Hepatocyte (in vitro differentiated cells): ENCODE measurements at regions not wholly inside any gene's neighbourhood (a gene's known extent, or its start where the extent isn't known, plus 50 kb on each side); places are given as distances from the start of the nearest gene placed in this dataset.

Source experiments
- CTCF ChIP-seq: fragments of 200-600 bp; sonication (generic); IDR thresholded peaks from 2 replicates; pipeline ENCODE4 v1.5.1; 2016; ENCODE audit warnings: antibody characterized with exemption, mild to moderate bottlenecking; ENCODE audit not compliant: poor library complexity
- EZH2phosphoT487 ChIP-seq: fragments of 200-600 bp; sonication (generic); IDR thresholded peaks from one replicate; pipeline ENCODE4 v1.6.1; 2018; ENCODE audit warnings: antibody characterized with exemption, mild to moderate bottlenecking, low read depth, moderate library complexity; ENCODE audit not compliant: unreplicated experiment, severe bottlenecking

- TF ChIP-seq CTCF (no peak), EZH2phosphoT487 (no peak)
Measured at GRCh38 chr6:16907991-16908390, 146.7 kb upstream of the ATXN1 start.
